ENCODE measurements at regions not wholly inside any gene's neighbourhood (a gene's known extent, or its start where the extent isn't known, plus 50 kb on each side); places are given as distances from the start of the nearest gene placed in this dataset.

GRCh38 chr7:46282155-46282554, 361.1 kb upstream of the IGFBP3 start (continued):
- TF ChIP-seq REST (IDR thresholded peaks at IDR 0.05; ENCODE audit: low read depth) (no peak), YY1 (IDR thresholded peaks at IDR 0.05; ENCODE audit: extremely low read depth, insufficient replicate concordance, low read depth, low read length) (no peak), EZH2phosphoT487 (IDR thresholded peaks at IDR 0.05; ENCODE audit: borderline replicate concordance) (no peak)

- no peak for ATAC-seq
- intact Hi-C loops (cut with micrococcal nuclease) = no loop called here
- ChIA-PET CTCF (no interaction called here), POLR2A (no interaction called here), RAD21 (ENCODE audit: low non-redundant PET in 1 of 2, low total read pairs in 2 of 2, uncharacterized antibody in 2 of 2, unreplicated experiment in 2 of 2) (no interaction called here)
- no peak for TF ChIP-seq MAX (IDR thresholded peaks at IDR 0.05)
- TF ChIP-seq CEBPB (IDR thresholded peaks at IDR 0.05; ENCODE audit: low read depth) = no peak
- TF ChIP-seq POLR2A (IDR thresholded peaks at IDR 0.05; ENCODE audit: borderline replicate concordance, extremely low read depth, insufficient read depth, insufficient read length) = no peak
- no peak for TF ChIP-seq TCF7L2 (IDR thresholded peaks at IDR 0.05; ENCODE audit: borderline replicate concordance, extremely low read depth, insufficient read depth, insufficient read length)
- no peak for TF ChIP-seq EGR1 (IDR thresholded peaks at IDR 0.05; ENCODE audit: low read depth)
- no peak for TF ChIP-seq RAD21 (IDR thresholded peaks at IDR 0.05; ENCODE audit: low read depth)
- TF ChIP-seq EZH2phosphoT487 (IDR thresholded peaks at IDR 0.05; ENCODE audit: borderline replicate concordance) = no peak
- TF ChIP-seq CTCF (IDR thresholded peaks at IDR 0.05 in 2 of 3, conservative IDR thresholded peaks at IDR 0.05 in 1 of 3; ENCODE audit: borderline replicate concordance in 1 of 3, insufficient read depth in 1 of 3, low read depth in 2 of 3, low read length in 2 of 3) = no peak
- no peak for TF ChIP-seq FOSL1 (IDR thresholded peaks at IDR 0.05; ENCODE audit: low read depth)
- TF ChIP-seq ZBTB33 (IDR thresholded peaks at IDR 0.05; ENCODE audit: extremely low read depth, insufficient replicate concordance, low read length) = no peak
- no peak for TF ChIP-seq SRF (IDR thresholded peaks at IDR 0.05; ENCODE audit: low read depth)
- no peak overlapping the region for H3K4me3 ChIP-seq (replicated peaks in 1 of 2; ENCODE audit: low read depth in 1 of 2, low read length in 2 of 2)
- no peak for DNase-seq (ENCODE audit: low read depth, low spot score)
- no peaks in the 10 kb centered on the region for H3K79me2 ChIP-seq (ENCODE audit: insufficient read depth, low read length)
- no peak overlapping the region for H3K9ac ChIP-seq (ENCODE audit: low read length)
- H4K20me1 ChIP-seq (ENCODE audit: insufficient read depth) = no peaks in the 10 kb centered on the region
- no peaks in the 10 kb centered on the region for H3K4me1 ChIP-seq (ENCODE audit: control insufficient read depth in 1 of 2, insufficient read depth in 2 of 2, low read length in 2 of 2)
- no peaks in the 10 kb centered on the region for H3K9me3 ChIP-seq (ENCODE audit: control insufficient read depth in 1 of 2, insufficient read depth in 1 of 2, low read depth in 1 of 2, low read length in 2 of 2)
- no peak overlapping the region for H3K4me2 ChIP-seq (ENCODE audit: low read length)
- H2AFZ ChIP-seq (ENCODE audit: low read depth, low read length, poor library complexity, severe bottlenecking) = no peak overlapping the region
- H3K27ac ChIP-seq (ENCODE audit: low read depth, low read length) = no peak overlapping the region
- no peaks in the 10 kb centered on the region for H3K9me2 ChIP-seq (ENCODE audit: insufficient read depth)
- BruUV-seq (replicated peaks) = no TSS peak
- no peaks in the 10 kb centered on the region for H3K27me3 ChIP-seq (ENCODE audit: insufficient read depth, low read length)
- no peaks in the 10 kb centered on the region for H3K36me3 ChIP-seq (ENCODE audit: control insufficient read depth in 1 of 2, insufficient read depth in 2 of 2, low read length in 2 of 2)
Measured at GRCh38 chr7:46281071-46281470, 360.0 kb upstream of the IGFBP3 start.
